KMS-11 (cell line): ENCODE measurements at regions not wholly inside any gene's neighbourhood (a gene's known extent, or its start where the extent isn't known, plus 50 kb on each side); places are given as distances from the start of the nearest gene placed in this dataset.

ENCODE experiments used
- H2AFZ ChIP-seq: fragments of 200-600 bp; sonication (generic); 2 replicates; pipeline ENCODE4 v1.6.1; 2016; ENCODE audit warnings: antibody characterized with exemption, mixed run types, low read depth
- H3K27ac ChIP-seq: fragments of 200-600 bp; sonication (generic); 2 replicates; pipeline ENCODE4 v1.6.1; 2016; ENCODE audit warnings: mild to moderate bottlenecking, mixed run types
- H3K27me3 ChIP-seq: fragments of 200-600 bp; sonication (generic); 2 replicates; pipeline ENCODE4 v1.6.1; 2017; ENCODE audit warnings: mild to moderate bottlenecking, low read depth, mixed run types, moderate library complexity; ENCODE audit not compliant: insufficient read depth
- H3K36me3 ChIP-seq: fragments of 200-600 bp; sonication (generic); 2 replicates; pipeline ENCODE4 v1.6.1; 2017; ENCODE audit warnings: mild to moderate bottlenecking, mixed run types; ENCODE audit not compliant: insufficient read depth
- H3K4me1 ChIP-seq: fragments of 200-600 bp; sonication (generic); 2 replicates; pipeline ENCODE4 v1.6.1; 2016; ENCODE audit warnings: mild to moderate bottlenecking, low read depth, mixed run types; ENCODE audit not compliant: poor library complexity, severe bottlenecking
- H3K4me2 ChIP-seq: fragments of 200-600 bp; sonication (generic); 2 replicates; pipeline ENCODE4 v1.7.0; 2016; ENCODE audit warnings: mild to moderate bottlenecking, mixed run types
- H3K4me3 ChIP-seq: fragments of 200-600 bp; sonication (generic); IDR thresholded peaks from 2 replicates; pipeline ENCODE4 v1.6.1; 2017; ENCODE audit warnings: low read depth, low read length, mixed read lengths; ENCODE audit not compliant: insufficient read depth
- H3K79me2 ChIP-seq: fragments of 200-600 bp; sonication (generic); 2 replicates; pipeline ENCODE4 v1.6.1; 2016; ENCODE audit warnings: low read depth, mixed run types; ENCODE audit not compliant: insufficient read depth
- H3K9ac ChIP-seq: fragments of 200-600 bp; sonication (generic); 2 replicates; pipeline ENCODE4 v1.6.1; 2016; ENCODE audit warnings: mild to moderate bottlenecking, mixed run types
- H4K20me1 ChIP-seq: fragments of 200-600 bp; sonication (generic); 2 replicates; pipeline ENCODE4 v1.6.1; 2016; ENCODE audit warnings: mild to moderate bottlenecking, mixed run types; ENCODE audit not compliant: insufficient read depth
- TF ChIP-seq, protein P1 (sequence below): fragments of 200-600 bp; sonication (generic); conservative IDR thresholded peaks from 2 replicates; pipeline ENCODE4 v1.6.1; 2017; ENCODE audit warnings: low read depth, mild to moderate bottlenecking, antibody characterized with exemption, low read length, moderate library complexity, mixed read lengths

DNA sequence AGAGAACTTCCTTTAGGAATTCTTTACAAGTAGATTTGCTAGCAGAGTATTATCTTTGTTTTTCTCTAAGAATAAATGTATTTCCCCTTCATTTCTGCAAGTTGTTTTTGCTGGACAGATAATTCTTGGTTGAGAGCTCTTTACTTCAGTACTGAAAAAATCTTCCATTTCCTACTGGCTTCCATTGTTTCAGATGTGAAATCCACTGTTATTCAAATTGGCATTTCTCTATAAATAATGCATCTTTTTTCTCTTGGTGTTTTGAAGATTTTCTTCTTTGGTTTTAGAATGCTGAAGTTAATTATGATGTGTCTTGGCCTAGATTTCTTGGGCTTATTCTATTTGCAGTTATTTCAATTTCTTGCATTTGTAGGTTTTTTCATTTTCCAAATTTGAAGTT, 270.0 kb upstream of the GYPC start:
- no peak overlapping the region for H2AFZ ChIP-seq
- no peak overlapping the region for H3K4me3 ChIP-seq
- no peak overlapping the region for H3K27ac ChIP-seq
- H3K79me2 ChIP-seq: no peaks in the 10 kb centered on the region
- H3K36me3 ChIP-seq: no peaks in the 10 kb centered on the region
- TF ChIP-seq, protein P1, sequence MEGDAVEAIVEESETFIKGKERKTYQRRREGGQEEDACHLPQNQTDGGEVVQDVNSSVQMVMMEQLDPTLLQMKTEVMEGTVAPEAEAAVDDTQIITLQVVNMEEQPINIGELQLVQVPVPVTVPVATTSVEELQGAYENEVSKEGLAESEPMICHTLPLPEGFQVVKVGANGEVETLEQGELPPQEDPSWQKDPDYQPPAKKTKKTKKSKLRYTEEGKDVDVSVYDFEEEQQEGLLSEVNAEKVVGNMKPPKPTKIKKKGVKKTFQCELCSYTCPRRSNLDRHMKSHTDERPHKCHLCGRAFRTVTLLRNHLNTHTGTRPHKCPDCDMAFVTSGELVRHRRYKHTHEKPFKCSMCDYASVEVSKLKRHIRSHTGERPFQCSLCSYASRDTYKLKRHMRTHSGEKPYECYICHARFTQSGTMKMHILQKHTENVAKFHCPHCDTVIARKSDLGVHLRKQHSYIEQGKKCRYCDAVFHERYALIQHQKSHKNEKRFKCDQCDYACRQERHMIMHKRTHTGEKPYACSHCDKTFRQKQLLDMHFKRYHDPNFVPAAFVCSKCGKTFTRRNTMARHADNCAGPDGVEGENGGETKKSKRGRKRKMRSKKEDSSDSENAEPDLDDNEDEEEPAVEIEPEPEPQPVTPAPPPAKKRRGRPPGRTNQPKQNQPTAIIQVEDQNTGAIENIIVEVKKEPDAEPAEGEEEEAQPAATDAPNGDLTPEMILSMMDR: no peak
- no peaks in the 10 kb centered on the region for H3K27me3 ChIP-seq
- no peak overlapping the region for H3K9ac ChIP-seq
- no peaks in the 10 kb centered on the region for H3K4me1 ChIP-seq
- H4K20me1 ChIP-seq: no peaks in the 10 kb centered on the region
- H3K4me2 ChIP-seq: no peak overlapping the region

DNA sequence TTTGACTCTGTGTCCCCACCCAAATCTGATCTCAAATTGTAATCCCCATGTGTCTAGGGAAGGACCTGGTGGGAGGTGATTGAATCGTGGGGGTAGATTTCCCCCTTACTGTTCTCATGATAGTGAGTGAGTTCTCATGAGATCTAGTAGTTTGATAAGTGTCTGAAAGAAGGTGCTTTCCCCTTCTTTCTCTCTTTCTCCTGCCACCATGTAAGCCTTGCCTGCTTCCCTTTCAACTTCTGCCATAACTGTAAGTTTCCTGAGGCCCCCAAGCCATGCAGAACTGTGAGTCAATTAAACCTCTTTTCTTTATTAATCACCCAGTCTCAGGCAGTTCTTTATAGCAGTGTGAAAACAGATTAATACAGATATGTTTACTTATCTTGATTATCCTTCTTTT, 266.5 kb upstream of the GYPC start:
- Histone ChIP-seq H3K4me3 (no peak overlapping the region), H3K27ac (no peak overlapping the region), H3K36me3 (no peaks in the 10 kb centered on the region), H3K4me1 (no peaks in the 10 kb centered on the region), H3K4me2 (no peak overlapping the region), H2AFZ (no peak overlapping the region), H3K79me2 (no peaks in the 10 kb centered on the region), H3K9ac (no peak overlapping the region), H4K20me1 (no peaks in the 10 kb centered on the region), H3K27me3 (no peaks in the 10 kb centered on the region)
- TF ChIP-seq, protein P1: no peak

DNA sequence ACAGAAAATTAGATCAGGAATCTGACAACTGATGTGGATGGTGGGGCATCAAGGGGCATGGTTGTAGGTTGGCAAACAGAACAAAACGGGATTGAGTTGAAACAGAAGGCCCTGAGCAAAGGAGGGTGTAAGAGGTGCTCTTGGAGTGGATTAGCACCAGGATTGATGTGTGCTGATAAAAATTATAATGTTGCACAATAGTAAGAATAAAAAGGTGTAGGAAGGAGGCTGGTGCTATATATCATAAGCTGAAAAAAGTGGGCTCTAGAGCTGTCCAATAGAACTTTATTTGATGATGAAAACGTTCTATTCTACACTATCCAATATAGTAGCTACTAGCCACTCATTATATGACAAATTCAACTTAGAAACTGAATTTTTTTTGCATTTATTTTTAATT, 263.1 kb upstream of the GYPC start:
- Histone ChIP-seq H3K27me3 (no peaks in the 10 kb centered on the region), H3K27ac (no peak overlapping the region), H3K79me2 (no peaks in the 10 kb centered on the region), H3K4me3 (no peak overlapping the region), H3K4me1 (no peaks in the 10 kb centered on the region), H3K4me2 (no peak overlapping the region), H4K20me1 (no peaks in the 10 kb centered on the region), H3K9ac (no peak overlapping the region), H3K36me3 (no peaks in the 10 kb centered on the region), H2AFZ (no peak overlapping the region)
- TF ChIP-seq, protein P1: no peak

DNA sequence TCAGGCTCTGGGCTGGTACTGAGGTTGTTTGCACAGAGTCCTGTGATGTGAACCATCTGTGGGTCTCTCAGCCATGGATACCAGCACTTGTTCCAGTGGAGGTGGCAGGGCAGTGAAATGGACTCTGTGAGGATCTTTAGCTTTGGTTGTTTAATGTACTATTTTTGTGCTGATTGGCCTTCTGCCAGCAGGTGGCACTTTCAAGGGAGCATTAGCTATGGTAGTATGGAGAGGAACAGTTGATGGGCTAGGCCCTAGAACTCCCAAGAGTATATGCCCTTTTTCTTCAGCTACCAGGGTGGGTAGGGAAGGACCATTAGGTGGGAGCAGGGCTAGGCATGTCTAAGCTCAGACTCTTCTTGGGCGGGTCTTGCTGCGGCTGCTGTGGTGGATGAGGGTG, 257.0 kb upstream of the GYPC start:
- H3K4me1 ChIP-seq: no peaks in the 10 kb centered on the region
- TF ChIP-seq, protein P1: no peak
- H3K4me2 ChIP-seq: no peak overlapping the region
- no peak overlapping the region for H3K4me3 ChIP-seq
- H3K27ac ChIP-seq: no peak overlapping the region
- H2AFZ ChIP-seq: no peak overlapping the region
- no peaks in the 10 kb centered on the region for H4K20me1 ChIP-seq
- H3K9ac ChIP-seq: no peak overlapping the region
- H3K79me2 ChIP-seq: no peaks in the 10 kb centered on the region
- H3K36me3 ChIP-seq: no peaks in the 10 kb centered on the region
- H3K27me3 ChIP-seq: no peaks in the 10 kb centered on the region

DNA sequence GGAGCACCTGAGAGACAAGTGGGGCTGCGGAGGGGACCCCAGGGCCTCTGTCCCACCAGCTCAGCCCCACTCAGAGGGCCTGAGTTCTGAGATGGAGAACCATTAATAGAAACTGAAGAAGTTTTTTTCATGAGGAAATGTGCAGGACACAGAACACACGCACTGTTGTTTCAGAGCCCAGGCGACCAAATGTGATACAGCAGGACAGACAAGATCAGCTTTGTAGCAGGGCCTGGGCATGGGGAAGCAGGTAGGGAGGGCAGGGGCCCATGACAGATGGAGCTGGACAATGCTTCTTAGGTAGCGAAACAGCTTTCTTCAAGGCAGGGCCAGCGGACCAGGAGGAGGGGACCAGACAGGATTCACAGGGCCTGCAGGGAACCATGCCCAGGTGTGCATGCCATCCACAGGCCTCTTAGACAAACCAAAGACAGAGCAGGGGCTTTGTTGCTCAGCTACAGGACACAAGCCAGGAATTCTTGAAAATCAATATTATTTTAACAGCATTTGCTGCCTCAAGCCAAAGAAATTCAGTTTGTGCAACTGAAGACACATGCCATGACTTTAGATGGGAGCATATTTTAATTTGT, 252.8 kb upstream of the GYPC start:
- no peak overlapping the region for H3K4me3 ChIP-seq
- H3K79me2 ChIP-seq: no peaks in the 10 kb centered on the region
- TF ChIP-seq, protein P1: no peak
- no peaks in the 10 kb centered on the region for H3K36me3 ChIP-seq
- no peak overlapping the region for H3K27ac ChIP-seq
- peaks cover 2% of the 10 kb centered on the region for H3K4me1 ChIP-seq
- H2AFZ ChIP-seq: no peak overlapping the region
- no peak overlapping the region for H3K9ac ChIP-seq
- H4K20me1 ChIP-seq: no peaks in the 10 kb centered on the region
- no peak overlapping the region for H3K4me2 ChIP-seq
- no peaks in the 10 kb centered on the region for H3K27me3 ChIP-seq
